Left lobe of liver (tissue), 2 donors: ENCODE measurements at regions not wholly inside any gene's neighbourhood (a gene's known extent, or its start where the extent isn't known, plus 50 kb on each side); places are given as distances from the start of the nearest gene placed in this dataset.

ENCODE experiments used
- ATAC-seq: fragments of 200-7000 bp; cut with Tn5 transposase; one replicate; pipeline ENCODE4 v1.9.1; 2020; ENCODE audit warnings: mild to moderate bottlenecking, moderate library complexity
- DNase-seq: peaks from one replicate; pipeline ENCODE4 v3.0.0-alpha.2; 2020; ENCODE audit warnings: low spot score
- donor health status: DM: no; HTN: no; CAD: no; lungs with moderate emphysema.
- donor health status: DM: no; HTN: yes; CAD: no.

GRCh38 chr5:88964831-88965230 lies 81.8 kb upstream of the MEF2C start:
- DNase-seq, result no peak
- no peak for ATAC-seq

GRCh38 chr5:88957013-88957412 lies 74.0 kb upstream of the MEF2C start:
- ATAC-seq (no peak), DNase-seq (no peak)

DNA sequence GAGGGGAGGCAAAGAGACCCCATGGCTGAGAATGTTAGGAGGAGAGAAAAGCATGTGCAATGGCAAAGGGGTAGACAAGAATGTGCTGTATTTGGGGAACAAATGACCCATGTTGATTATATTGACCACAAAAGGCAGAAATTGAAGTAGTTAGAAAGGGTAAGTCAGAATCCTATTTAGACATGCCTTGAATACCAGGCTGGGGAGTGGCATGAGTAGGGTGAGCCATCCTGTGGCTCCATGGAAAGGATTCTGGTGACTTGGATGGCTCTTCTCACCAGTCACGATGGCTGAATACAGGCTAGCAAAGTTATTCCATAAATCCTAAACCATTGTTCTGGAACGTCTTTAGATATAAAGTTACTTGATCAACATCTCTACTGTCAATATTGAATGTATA lies 73.4 kb upstream of the MEF2C start:
- DNase-seq (no peak), ATAC-seq (no peak)

DNA sequence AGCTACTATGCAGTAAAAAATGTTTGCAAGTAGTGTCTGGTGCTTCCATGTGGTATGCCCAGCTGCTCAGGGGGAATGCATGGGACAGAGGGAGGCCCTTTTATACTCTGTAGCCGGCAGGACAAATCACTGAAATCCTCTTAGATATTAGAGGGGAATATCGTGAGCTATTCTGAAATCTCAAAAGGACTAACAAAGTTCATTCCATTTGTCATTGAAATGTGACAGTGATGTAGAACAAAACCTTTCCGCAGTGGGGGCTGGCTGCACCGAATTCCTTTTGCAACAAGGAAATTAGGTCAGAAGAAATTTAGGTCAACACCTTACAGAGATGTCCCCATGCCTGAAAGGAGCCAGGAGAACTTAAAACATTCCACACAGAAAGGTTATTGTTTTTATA lies 72.4 kb upstream of the MEF2C start:
- no peak for DNase-seq
- ATAC-seq, result no peak

DNA sequence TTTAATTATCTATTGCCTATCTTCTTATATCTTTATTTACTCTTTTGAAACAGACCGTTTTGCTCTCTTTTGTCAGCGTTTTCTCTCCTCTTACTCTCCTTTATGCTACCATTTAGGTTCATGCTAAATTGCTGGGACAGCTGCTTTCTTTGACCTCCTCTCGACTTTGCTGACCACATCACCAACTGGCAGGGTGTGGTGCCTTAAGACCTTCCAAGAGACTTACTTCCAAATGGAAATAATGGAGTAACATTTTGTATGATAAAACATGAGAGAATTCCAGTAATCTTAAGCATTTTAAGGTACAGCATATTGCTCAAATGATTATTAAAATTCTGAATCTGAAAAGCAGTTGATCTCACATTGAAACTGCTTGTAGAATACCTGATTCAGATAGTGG lies 71.5 kb upstream of the MEF2C start:
- no peak for DNase-seq
- no peak for ATAC-seq

GRCh38 chr5:88952996-88953643 lies 70.1 kb upstream of the MEF2C start:
- no peak for DNase-seq

DNA sequence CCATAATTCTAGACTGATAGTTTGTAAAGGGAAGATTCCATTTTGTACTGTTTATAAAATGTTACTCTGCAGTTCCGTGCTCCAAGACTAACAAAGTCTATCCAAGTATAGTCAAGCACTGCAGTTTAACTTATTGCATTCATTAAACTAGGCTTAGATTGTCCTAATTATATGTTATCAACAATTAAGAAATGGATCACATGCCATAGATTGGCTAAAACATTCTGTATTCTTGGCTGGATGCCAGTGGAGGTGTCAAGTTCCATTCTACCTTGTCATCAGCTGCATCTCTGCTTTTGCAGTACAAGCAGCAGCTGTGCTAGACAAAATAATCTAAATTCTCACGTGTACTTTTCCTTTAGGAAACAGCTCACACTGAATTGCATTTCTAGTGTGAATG lies 69.4 kb upstream of the MEF2C start:
- no peak for ATAC-seq
- no peak for DNase-seq

More at GRCh38 chr5:88952996-88953643, 70.1 kb upstream of the MEF2C start:
- ATAC-seq, result no peak

- ATAC-seq, result no peak
- no peak for DNase-seq
These were observed 68.5 kb upstream of the MEF2C start for GRCh38 chr5:88951457-88951856.

- no peak for DNase-seq
- no peak for ATAC-seq
These were observed 66.0 kb upstream of the MEF2C start for GRCh38 chr5:88948746-88949600.

DNA sequence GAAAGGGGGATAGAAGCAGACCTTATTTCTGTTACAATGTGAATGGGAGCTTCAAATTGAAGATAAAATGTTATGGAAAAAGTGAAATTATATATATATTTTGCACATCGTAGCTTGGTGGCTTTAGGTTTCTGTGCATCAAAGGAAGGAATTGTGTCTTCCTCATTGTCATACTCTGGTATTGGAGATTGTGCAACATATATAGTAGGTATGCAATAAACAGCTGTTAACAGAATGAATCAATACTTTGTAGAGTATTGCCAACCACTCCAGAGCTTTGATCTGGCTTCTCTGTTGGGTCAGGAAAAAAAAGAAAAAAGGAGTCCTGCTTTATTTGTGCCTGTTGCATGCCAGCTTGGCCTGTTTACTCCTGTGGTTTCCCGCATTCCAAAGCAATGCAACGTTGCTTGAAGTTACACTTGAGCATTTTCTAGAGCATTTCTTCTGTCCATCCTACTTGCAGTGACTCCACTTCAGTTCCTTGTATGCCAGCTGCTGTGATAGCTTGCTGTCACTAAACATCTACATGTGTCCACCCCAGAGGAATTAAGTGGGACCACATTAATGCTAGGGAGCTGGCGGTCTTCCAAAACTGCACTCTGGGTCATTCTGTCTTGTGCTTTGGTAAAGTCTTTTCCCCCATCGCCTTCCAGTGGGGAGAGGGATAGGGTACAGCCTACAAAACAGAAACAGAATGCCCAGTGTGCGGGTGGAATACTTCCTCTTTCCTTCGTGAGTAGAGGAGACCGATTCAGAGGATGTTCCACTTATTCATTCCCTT lies 62.0 kb upstream of the MEF2C start:
- no peak for ATAC-seq
- no peak for DNase-seq

DNA sequence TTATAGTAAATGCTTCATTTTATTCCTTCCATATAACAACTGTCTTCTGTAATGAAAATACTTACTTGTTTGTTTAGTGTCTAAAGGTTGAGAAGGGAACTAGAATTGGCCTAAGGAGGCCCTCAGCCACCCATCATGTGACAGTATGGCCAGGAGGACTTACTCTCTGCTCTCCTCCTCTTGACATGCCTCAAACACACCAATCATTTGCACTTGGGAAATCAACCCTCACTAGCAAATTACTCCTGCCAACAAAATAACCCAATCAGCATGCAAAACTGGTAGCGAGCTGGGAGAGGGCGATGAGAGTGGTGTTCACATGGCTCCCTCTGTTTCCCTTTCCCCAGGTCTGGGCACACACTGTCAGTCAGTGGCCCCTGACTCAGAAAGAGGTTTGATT lies 58.6 kb upstream of the MEF2C start:
- ATAC-seq, result no peak
- DNase-seq, result no peak

GRCh38 chr5:88940713-88941112 lies 57.7 kb upstream of the MEF2C start:
- DNase-seq (no peak), ATAC-seq (no peak)

DNA sequence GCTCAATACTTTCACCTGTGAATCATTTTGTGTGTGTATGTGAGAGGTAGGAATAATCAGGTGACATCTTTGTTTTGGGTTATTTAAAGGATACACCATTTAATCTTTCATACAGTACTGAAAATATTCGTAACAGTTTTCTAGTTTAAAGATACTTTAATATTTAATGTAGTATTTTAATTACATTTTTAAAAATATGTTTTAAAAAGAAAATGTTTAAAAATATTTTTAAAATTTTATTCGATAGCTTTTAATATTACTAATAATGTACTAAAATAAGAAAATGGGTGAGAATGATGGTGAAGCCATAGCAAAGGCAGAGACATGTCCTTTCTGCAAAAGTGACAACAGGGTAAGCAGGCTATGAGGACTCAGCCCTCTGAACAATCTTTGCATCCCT lies 56.3 kb upstream of the MEF2C start:
- ATAC-seq, result no peak

DNA sequence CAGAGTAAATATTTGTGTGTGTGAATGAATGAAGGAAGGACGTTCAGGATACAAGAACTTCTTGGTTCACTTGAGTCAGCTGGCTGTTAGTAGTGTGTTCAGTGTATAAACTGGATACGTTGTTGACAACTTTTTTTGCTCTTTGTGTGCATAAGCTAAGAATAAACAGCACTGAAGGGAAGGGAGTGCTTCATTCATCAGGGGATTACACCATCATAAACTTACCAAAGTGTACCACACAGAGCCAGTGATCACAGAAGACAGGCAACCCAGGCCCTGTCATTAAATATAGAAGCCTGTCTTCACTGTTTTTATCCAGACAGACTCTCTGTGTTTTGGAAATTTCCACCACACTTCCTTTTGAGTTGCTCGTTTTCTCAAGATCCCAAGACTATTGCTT lies 55.5 kb upstream of the MEF2C start:
- ATAC-seq (no peak), DNase-seq (no peak)

More for the DNA sequence above, 56.3 kb upstream of the MEF2C start:
- no peak for DNase-seq

DNA sequence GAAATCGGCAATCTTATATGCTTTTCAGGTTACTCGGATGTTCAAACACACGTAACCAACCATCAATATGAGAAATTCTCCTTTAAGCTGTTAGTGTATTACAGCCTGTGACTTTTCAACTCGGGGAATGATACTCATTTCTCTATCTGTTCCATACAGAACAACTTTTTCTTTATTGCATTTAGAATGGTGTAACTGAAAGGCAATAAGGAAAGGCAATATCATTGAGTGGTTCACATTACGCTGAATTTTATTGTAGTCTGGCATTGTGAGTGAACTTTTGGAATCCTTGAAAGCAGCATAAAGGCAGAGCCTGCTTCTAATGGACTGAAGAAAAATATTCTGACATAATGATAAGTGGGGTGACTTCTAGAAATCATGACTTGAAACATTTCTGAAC lies 54.4 kb upstream of the MEF2C start:
- DNase-seq, result no peak
- ATAC-seq, result no peak

- ATAC-seq (no peak), DNase-seq (no peak)
These were observed 51.5 kb upstream of the MEF2C start for GRCh38 chr5:88934439-88934838.
